Suppressor macrophage (primary cell): ENCODE measurements at regions not wholly inside any gene's neighbourhood (a gene's known extent, or its start where the extent isn't known, plus 50 kb on each side); places are given as distances from the start of the nearest gene placed in this dataset.
"Not testable (repeated sequence)": the region's sequence is repeated elsewhere in the genome, so short reads cannot be mapped to it uniquely, and the experiment has no call there.

ENCODE experiments used
- DNase-seq, 4 experiments: peaks; one replicate each; pipeline ENCODE4 v3.0.0-alpha.2; 2020 to 2022

DNA sequence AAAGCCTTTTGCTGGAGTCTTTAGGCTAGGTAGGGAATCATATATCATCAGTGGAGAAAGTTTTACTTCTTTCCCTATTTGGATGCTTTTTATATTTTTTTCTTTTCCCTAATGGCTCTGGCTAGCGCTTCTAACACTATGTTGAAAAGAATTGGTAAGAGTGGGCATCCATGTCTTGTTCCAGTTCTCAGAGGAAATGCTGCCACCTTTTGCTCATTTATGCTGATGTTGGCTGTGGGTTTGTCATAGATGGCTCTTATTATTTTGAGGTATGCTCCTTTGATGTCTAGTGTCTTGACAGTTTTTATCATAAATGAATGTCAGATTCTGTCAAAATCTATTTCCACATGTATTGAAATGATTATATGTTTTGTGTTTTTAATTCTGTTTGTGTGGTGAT, 1544.1 kb downstream of the REEP3 start:
- no peak for DNase-seq

DNA sequence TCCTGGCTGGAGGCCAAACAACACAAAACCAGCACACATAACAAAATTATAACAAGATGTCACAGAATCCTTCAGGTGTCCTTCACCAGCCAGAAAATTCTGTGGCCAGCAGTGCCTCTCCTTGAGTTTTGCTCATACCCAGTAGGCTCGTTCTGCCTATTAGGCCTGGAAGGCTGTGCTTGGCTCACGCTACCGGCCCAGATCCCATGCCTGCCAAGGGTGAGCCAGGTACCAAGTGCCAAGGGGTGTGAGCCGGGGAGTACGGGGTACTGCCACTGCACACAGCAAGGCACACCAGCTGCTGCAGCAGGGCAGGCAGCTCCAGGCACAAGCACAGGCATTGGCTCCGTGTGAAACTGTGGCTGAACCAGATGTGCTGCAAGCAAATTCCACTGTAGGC, 1562.0 kb downstream of the REEP3 start:
- DNase-seq, result no peak

DNA sequence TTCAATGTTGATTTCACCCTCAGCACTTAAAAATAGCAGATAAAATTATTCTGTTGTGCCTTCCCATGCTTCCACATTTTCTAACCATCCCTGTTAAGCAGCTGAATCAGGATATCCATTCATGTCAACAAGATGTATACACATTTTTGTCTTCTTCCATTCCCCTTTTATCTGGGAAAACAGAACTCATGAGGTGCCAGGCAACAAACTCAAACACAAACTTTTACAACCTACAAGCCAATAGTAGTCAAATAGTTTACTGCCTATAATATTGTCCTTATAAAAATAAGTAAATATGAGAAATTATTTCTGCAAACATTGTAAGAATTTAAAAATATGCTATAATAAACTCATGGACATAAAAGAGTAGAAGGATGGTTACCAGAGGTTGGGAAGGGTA, 1569.8 kb downstream of the REEP3 start:
- DNase-seq, result no peak

DNA sequence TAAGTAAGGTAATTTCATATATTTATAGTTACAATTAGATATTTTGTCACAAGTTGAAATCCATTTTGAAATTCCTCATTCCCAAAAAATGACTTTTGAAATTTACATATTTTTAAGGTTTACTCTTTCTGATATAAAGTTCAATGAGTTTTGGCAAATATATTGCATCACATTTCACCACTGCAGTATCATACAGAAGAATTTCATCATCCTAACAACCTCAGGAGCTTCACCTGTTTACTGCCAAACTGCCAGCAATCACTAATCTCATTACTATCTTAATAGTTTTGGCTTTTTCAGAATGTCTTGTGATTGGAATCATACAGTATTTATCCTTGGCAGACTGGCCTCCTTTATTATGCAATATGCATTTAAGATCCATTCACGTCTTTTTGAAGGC, 1578.9 kb downstream of the REEP3 start:
- no peak for DNase-seq

DNA sequence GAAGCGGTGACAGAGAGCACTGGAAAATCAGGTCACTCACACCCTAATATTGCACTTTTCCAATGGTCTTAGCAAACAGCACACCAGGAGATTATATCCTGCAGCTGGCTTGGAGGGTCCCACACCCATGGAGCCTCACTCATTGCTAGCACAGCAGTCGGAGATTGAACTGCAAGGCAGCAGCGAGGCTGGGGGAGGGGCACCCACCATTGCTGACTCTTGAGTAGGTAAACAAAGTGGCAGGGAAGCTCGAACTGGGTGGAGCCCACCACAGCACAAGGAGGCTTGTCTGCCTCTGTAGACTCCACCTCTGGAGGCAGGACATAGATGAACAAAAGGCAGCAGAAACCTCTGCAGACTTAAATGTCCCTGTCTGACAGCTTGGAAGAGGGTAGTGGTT, 1579.7 kb downstream of the REEP3 start:
- DNase-seq, result not testable (repeated sequence)

DNA sequence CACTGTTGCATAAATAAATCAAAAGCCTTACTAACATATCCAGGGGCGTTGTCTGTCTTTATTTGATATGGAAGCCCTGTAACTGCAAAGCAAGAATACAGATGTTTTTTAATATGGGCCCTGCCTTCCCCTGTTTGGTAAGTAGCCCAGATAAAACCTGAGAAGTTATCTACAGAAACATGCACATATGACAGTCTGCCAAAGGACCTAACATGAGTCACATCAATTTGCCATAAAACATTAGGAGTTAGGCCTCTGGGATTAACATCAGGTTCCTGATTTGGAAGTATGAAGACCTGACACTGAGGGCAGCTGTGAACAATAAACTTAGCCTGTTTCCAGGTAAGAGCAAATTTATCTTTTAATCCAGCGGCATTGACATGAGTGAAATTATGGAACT, 1588.8 kb downstream of the REEP3 start:
- no peak for DNase-seq

DNA sequence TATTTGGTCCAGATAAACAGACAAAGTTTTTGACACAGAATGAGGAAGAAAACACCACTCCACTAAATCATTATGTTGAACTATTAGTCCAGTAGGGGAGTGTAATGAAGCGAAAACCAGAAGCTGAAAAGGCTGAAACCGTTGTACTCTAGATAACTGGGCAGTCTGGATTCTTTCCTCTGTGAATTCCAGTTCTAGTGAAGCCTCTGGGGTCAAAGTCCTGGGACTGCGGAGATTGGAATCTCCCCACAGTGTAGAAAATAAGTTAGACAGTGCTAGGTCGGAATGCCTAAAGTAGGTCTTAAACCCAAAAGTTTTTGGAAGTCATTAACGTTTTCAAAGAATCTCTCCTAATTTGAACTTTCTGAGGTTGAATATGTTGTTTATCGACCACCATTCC, 1589.9 kb downstream of the REEP3 start:
- not testable (repeated sequence) for DNase-seq

DNA sequence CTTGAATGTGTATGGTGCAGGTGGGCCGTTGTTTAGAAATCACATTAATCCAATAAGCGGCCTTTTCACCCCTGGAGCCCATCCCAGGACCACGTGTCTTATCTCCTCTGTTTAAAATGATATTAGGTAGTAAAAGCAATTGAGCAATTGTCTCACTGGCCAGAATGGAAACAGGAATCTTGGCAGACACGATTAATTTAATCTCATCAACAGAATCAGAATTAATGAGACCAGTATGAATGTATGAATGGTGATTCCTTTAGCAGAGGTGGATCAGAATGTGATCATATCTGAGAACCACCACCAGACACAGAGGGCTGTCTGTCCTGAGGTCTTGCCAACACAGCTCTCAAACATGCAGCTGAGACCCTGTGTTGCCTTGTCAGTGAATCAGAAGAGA, 1591.4 kb downstream of the REEP3 start:
- DNase-seq, result no peak

DNA sequence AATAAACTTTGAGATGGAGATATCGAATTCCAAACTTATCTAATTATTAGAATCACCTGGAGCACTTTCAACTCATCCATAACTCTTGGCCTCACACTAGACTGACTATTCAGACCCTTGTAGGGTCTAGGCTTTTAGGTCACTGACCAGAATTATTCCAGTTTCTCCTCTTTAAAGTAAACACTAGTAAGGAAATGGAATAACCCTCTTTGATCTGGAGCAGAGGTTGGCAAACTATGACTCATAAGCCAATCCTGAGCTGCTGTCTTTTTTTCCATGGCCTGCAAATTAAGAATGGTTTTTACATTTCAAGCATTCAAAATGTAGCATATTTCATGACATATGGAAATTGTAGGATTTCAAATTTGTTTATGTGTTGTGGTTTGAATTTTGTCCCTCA, 1601.9 kb downstream of the REEP3 start:
- DNase-seq, result no peak

DNA sequence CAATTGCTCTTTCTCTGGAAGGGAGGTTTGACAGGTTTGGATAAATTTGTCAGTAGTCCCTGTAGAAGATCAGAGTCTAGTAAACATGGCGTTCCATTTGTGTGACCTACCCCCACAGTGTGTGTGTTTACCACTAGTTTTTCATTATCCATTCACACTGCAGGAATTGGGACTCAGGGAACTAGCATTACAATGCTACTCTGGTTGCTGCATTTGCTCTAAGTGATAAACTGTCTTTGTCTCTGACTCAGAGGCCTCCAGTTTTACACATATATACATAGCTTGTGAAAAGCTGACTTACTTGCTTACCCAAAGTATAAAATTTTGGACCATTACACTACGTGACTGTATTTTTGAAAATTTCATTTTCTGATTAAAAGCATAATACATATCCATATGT, 1604.0 kb downstream of the REEP3 start:
- DNase-seq, result no peak

DNA sequence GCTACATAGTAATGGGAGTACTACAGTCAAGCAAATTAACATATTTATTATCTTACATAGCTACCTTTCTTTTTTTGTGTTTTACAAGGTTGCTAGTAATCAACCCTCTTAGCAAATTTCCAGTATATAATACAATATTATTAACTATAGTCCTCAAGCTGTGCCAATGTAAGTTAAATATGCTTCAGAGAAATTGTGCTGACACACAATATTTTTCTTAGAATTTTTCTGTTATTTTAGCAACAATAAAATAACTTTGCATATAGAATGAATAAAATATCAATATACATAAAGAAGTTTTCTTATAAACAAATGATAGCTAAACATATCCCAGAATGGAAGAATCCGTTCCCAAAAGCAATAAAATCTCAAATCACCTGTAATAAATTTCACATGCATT, 1605.1 kb downstream of the REEP3 start:
- DNase-seq, result no peak

DNA sequence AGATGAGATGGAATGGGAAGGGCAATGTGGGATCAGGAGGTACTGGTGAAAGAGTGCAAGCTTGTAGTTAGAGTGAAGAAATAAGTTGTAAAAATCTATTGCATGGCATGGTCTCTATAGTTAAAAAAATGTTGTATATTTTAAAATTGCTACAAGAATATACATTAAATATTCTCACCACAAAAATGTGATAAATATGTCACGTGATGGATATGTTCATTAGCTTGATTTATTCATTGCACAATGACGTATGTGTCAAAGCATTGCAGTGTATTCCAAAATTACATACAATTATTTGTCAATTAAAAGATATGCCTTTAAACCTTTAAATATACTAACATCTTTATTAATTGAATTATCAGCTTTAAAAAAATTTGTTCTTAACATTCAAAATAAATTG, 1607.1 kb downstream of the REEP3 start:
- DNase-seq, result no peak

DNA sequence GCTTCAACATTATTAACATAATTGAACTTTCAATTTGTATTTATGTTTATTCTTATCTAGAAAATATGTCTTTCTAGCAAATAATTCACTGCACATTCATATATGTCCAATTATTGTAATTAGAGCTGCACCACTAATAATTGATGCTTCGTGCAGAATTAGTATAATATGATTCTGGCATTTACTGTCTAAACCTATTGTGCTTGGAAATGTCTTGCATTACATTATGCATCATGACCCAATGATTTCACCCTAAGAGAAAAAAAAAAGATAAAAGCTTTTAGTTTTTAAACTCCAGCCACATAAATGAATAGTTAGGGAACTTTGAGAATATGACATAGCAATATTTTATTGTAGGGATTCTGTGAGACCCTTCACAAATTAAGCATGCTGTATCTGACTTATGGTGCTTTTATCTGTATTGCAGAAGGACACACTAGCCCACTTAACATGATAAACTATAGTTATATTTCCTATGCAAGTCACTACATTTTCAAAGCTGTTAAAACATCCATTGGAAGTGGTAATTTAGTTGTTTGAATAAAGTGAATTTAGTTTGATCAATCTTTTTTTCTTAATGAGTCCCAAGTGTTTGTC, 1609.1 kb downstream of the REEP3 start:
- DNase-seq, result no peak

DNA sequence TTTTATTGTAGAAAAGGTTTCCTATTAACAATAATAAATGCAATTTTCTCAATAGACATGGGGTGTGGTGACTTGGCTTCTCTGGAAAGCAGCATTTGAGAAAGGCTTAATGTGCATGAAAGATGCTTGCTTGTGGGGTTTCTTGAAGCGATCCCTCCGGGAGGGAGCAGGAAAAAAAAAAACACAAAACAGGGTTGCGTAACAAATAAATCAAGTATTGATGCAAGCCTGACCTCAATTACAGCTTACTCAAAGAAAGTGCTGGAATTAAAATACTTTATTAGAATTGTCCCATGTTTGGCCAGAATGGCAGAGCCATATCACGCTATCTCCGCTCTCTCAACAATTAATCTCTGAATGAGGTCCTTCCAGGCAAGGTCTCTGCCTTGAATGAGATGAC, 1612.5 kb downstream of the REEP3 start:
- DNase-seq, result no peak

DNA sequence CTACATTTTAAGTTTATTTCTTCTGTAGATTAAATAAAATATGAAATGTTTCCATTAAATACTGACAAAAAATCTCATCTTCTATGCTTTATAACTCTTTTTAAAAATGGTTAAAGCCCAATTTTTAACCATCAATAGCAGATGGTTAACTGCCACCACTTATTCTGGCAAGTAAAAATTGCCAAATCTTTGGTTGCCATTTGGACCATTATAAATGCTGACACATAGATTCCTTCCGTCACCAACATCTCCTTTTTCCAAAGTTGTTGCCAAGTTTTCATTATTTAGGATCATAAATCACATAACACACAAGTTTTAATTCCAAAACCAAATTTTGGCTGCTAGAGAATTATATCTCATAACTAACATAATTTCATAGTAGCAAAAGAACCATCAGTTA, 1614.3 kb downstream of the REEP3 start:
- DNase-seq, result no peak

DNA sequence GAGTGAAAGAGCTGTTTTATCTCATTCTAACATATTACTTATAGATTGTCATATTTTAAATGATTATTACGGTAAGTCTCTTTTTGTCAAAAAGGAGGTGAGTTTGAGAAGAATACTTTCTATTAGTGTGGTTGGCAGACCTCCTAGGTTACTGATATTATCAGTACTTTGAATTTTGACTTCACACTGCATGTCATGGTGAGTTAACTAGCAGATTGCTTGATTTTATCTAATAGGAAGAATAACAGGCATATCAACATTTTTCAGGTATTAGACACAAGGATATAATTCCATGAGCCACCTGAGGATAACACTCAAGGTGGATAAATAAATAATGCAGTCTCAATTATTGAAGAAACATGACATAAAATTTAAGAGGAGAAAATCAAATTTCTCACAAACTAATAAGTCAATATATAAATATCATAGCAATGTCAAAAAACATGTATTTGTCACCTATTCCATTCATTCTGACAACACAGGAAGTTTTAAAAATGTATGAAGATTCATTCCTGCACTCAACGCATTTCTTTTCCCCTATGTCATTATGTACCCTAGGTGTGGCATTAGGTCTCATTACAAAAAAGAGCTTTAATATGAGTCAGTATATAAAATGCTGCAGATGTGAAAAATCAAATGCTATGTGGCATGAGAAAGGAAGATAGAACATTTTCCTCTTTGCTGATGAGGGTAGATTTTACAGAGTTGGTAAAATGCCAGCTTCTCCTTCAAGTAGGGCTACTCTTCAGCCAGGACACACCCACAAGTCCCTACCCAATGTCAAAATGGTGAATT, 1621.6 kb downstream of the REEP3 start:
- no peak for DNase-seq

DNA sequence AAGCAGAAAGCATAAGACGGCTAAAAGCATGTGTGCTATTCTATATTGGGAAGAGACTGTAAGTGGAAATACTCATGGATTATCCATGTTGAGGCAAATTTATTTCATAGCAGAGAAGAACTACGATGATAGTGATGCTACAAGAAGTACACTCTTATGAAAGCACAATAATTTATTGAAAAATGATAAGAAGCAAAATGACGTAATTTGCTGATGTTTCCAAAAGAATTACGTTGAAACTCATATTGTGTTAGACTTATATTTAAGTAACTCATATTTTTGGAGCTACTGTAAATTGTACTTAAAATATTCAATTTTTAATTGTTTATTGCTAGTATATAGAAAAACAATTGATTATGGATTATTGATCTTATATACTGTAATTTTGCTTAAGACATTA, 1622.5 kb downstream of the REEP3 start:
- DNase-seq, result no peak

DNA sequence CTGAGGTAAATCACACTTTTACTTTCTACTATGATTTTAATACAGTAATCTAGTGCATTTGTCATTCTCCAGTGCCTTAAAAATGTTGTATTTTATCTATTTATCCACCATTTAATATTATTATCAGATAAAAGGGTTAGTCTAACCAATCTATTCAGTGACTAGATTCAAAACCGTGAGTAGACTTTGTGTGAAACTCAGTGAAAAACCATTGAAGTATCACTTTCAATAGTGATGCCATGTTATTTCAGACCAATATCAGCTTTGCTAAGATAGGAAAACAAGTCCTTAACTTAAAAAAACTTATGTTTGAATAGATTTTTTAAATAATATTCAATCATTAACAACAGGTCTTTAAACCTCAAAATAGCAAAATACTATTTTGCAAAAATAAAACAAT, 1628.7 kb downstream of the REEP3 start:
- no peak for DNase-seq

DNA sequence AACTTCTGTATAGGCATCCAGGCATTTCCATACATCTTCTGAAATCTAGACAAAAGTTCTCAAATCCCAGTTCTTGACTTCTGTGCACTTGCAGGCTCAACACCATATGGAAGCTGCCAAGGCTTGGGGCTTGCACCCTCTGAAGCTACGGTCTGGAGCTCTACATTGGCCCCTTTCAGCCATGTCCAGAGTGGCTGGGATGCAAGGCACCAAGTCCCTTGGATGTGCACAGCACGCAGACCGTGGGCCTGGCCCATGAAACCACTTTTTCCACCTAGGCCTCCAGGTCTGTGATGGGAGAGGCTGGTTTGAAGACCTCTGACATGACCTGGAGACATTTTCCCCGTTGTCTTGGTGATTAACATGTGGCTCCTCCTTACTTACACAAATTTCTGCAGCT, 1645.1 kb downstream of the REEP3 start:
- DNase-seq, result no peak

DNA sequence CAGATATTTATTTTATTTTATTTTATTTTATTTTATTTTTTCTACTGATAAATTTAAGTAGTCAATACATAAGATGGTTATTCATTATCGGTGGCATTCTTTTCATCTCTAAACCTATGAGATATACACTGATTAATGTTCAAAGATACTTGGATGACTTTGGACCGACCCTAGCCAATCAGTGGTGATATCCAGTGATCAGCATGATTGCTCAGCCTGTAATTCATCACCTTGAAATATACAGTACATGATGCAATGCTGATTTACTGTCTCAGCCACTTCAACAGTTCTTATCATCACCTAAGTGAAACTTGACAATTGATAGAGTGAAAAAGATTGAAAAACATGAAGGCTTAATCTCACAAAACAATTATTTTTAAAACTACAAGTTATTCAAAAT, 1651.0 kb downstream of the REEP3 start:
- no peak for DNase-seq

DNA sequence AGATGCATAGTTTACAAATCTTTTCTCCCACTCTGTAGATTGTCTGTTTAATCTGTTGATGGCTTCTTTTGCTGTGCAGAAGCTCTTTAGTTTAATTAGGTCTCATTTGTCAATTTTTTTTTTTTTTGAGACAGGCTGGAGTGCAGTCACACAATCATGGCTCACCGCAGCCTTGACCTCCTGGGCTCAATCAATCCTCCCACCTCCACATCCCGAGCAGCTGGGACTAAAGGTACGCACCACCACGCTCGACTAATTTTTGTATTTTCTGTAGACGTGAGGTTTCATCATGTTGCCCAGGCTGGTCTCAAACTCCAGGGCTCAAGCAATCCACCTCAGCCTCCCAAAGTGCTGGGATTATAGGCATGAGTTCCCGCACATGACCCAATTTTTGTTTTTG, 1655.8 kb downstream of the REEP3 start:
- DNase-seq, result no peak

DNA sequence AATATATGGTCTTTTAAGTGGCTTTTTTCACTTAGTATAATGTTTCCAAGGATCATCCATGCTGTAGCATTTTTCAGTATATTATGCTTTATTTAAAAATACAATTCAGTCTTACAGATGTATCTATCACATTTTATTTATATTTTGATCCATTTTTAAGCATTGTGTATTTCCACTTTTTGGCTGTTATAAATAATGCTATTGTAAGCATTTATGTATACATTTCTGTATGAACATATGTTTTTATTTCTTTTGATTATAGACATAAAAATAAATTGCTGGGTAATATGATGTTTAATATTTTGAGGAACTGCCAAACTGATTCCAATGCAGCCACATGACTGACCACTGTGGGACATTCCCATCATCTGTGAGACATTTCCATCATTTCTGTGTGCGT, 1662.0 kb downstream of the REEP3 start:
- DNase-seq, result no peak

DNA sequence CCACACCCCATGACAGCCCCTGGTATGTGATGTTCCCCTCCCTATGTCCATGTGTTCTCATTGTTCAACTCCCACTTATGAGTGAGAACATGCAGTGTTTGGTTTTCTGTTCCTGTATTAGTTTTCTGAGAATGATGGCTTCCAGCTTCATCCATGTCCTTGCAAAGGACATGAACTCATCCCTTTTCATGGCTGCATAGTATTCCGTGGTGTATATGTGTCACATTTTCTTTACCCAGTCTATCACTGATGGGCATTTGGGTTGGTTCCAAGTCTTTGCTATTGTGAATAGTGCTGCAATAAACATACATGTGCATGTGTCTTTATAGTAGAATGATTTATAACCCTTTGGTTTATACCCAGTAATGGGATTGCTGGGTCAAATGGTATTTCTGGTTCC, 1665.5 kb downstream of the REEP3 start:
- not testable (repeated sequence) for DNase-seq

DNA sequence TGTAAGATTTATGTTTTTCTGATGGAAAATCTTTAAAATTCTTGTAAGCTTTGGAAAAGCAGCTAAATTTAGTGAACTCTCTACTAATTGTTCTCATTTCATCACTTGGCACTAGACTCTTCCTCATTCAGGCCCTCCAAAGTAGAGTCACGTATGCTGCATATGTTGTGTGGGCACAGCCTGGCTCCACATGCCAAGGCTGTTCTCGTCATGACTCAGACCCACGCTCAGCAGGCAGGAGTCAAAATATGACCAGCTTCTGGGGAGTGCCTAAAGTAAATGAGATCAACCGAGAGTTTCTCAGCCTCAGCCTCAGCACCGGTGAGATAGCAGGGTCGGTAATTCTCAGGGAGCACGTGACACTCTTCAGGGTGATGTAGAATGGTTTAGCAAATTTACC, 1672.9 kb downstream of the REEP3 start:
- no peak for DNase-seq

DNA sequence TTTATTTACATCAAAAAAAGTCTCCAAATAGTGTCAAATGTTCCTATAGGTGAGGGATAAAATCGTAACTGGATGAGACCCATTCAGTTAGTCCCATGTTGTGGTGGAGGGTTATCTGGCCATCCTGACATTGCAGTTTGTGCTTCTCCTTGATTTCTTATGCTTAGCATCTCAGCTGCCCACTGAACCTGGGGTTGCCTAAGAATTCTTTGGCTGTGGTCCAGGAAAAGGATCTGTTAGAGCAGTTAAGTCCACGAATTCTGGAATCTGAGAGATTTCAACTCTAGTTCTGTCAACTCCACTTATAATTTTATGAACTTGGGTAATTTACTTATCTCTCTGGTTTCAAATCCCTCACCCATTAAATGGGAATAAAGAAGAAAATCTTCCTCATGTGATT, 1673.4 kb downstream of the REEP3 start:
- no peak for DNase-seq
